PC-9 (cell line): ENCODE measurements at regions not wholly inside any gene's neighbourhood (a gene's known extent, or its start where the extent isn't known, plus 50 kb on each side); places are given as distances from the start of the nearest gene placed in this dataset.

ENCODE experiments used
- BruUV-seq: library from RNA; stranded (reverse); fragments of 400-500 nt; replicated peaks from 2 replicates; lab custom pipeline; 2021; lab: Mats Ljungman, UMichigan
- CTCF ChIA-PET: fragments of 300-600 bp; sonication (Branson Sonifier 250); formaldehyde crosslinking; loops from one replicate; lab custom pipeline; 2022; ENCODE audit warnings: antibody characterized with exemption; lab: Charles Lee
- POLR2A ChIA-PET: fragments of 300-600 bp; sonication (Branson Sonifier 250); formaldehyde crosslinking; loops from one replicate; lab custom pipeline; 2022; ENCODE audit warnings: antibody characterized with exemption; ENCODE audit not compliant: unreplicated experiment; lab: Charles Lee
- DNase-seq, 2 experiments: peaks; one replicate each; pipeline versions ENCODE4 v3.0.0 to v3.0.0-alpha.2; 2015 to 2022; ENCODE audit warnings: mixed read lengths in 1 of 2
- H2AFZ ChIP-seq: fragments of 200-600 bp; sonication (generic); 2 replicates; pipeline ENCODE4 v1.8.1; 2017; ENCODE audit warnings: antibody characterized with exemption
- H3F3A ChIP-seq: fragments of 200-600 bp; sonication (generic); 2 replicates; pipeline ENCODE4 v1.8.1; 2017; ENCODE audit warnings: antibody characterized with exemption, mild to moderate bottlenecking, low read depth; ENCODE audit not compliant: insufficient read depth
- H3K27ac ChIP-seq: fragments of 200-600 bp; sonication (generic); 2 replicates; pipeline ENCODE4 v1.6.1; 2016; ENCODE audit warnings: mixed run types
- H3K27me3 ChIP-seq: fragments of 200-600 bp; sonication (generic); 2 replicates; pipeline ENCODE4 v1.6.1; 2016; ENCODE audit warnings: low read depth, mixed run types; ENCODE audit not compliant: insufficient read depth
- H3K36me3 ChIP-seq: fragments of 200-600 bp; sonication (generic); 2 replicates; pipeline ENCODE4 v1.6.1; 2016; ENCODE audit warnings: low read depth, mixed run types
- H3K4me1 ChIP-seq: fragments of 200-600 bp; sonication (generic); replicated peaks from 2 replicates; pipeline ENCODE4 v1.6.1; 2016; ENCODE audit warnings: mixed run types; ENCODE audit not compliant: insufficient read depth
- H3K4me2 ChIP-seq: fragments of 200-600 bp; sonication (generic); 2 replicates; pipeline ENCODE4 v1.6.1; 2017; ENCODE audit warnings: mixed run types
- H3K4me3 ChIP-seq: fragments of 200-600 bp; sonication (generic); 2 replicates; pipeline ENCODE4 v1.6.1; 2016; ENCODE audit warnings: mixed run types
- H3K79me2 ChIP-seq: fragments of 200-600 bp; sonication (generic); 2 replicates; pipeline ENCODE4 v1.6.1; 2017; ENCODE audit warnings: low read depth, mixed run types
- H3K9me2 ChIP-seq: fragments of 200-600 bp; sonication (generic); 2 replicates; pipeline ENCODE4 v1.8.1; 2017; ENCODE audit warnings: mild to moderate bottlenecking; ENCODE audit not compliant: insufficient read depth
- H3K9me3 ChIP-seq: fragments of 200-600 bp; sonication (generic); 2 replicates; pipeline ENCODE4 v1.8.1; 2016; ENCODE audit warnings: low read depth; ENCODE audit not compliant: insufficient read depth
- H4K20me1 ChIP-seq: fragments of 200-600 bp; sonication (generic); 2 replicates; pipeline ENCODE4 v1.8.1; 2017; ENCODE audit not compliant: insufficient read depth
- CTCF ChIP-seq: fragments of 200-600 bp; sonication (generic); conservative IDR thresholded peaks from 2 replicates; pipeline ENCODE4 v1.6.1; 2017; ENCODE audit warnings: mixed run types, antibody characterized with exemption, mild to moderate bottlenecking, moderate library complexity
- EZH2 ChIP-seq: fragments of 200-600 bp; sonication (generic); IDR thresholded peaks from 2 replicates; pipeline ENCODE4 v1.8.0; 2017; ENCODE audit warnings: antibody characterized with exemption, low read depth
- intact Hi-C: fragments of 100-400 bp; cut with micrococcal nuclease; formaldehyde crosslinking; loops from one replicate; pipeline ENCODE4 v1.10.0; 2022; ENCODE audit not compliant: unreplicated experiment

GRCh38 chr11:115942011-115942410 lies 437.8 kb upstream of the CADM1 start:
- H3F3A ChIP-seq = no peaks in the 10 kb centered on the region
- no peaks in the 10 kb centered on the region for H3K9me2 ChIP-seq
- H3K9me3 ChIP-seq = no peaks in the 10 kb centered on the region
- no peak overlapping the region for H3K4me2 ChIP-seq
- no peak for DNase-seq
- H3K36me3 ChIP-seq = no peaks in the 10 kb centered on the region
- H3K4me3 ChIP-seq = no peak overlapping the region
- no peak for TF ChIP-seq CTCF
- no peak for TF ChIP-seq EZH2
- intact Hi-C loops = no loop called here
- H2AFZ ChIP-seq = no peak overlapping the region
- H4K20me1 ChIP-seq = no peaks in the 10 kb centered on the region
- peaks cover 10% of the 10 kb centered on the region for H3K27me3 ChIP-seq
- ChIA-PET POLR2A (no interaction called here), CTCF (no interaction called here)
- no peaks in the 10 kb centered on the region for H3K79me2 ChIP-seq
- no peaks in the 10 kb centered on the region for H3K4me1 ChIP-seq
- no peak overlapping the region for H3K27ac ChIP-seq
- BruUV-seq = no TSS peak

DNA sequence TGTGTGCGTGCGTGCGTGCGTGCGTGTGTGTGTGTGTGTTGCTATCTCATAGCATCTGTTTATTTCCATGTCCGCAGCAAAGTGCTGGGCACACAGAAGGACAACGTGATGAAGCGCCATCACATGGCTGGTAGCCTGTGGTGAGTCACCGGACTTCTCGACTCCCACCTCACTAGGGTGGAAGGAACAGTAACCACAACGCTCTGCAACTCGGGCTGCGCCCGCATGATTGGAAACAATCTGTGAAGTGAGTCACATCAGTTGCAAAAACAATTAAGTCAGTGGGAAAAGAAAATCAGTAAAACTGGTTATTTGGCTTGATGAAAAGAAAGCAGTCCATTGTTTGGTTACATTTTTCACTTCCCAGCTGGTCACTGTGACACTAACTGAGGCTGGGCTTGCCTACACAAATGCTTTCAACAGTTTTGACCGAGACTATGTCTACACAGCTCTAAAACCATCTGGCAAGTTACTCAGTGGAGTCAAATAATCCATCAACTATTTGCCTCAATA lies 437.3 kb upstream of the CADM1 start:
- intact Hi-C loops = no loop called here
- no TSS peak for BruUV-seq
- Histone ChIP-seq H3K4me1 (no peaks in the 10 kb centered on the region), H3K27ac (no peak overlapping the region), H2AFZ (no peak overlapping the region), H3F3A (no peaks in the 10 kb centered on the region), H3K79me2 (no peaks in the 10 kb centered on the region), H3K27me3 (peaks cover 10% of the 10 kb centered on the region), H3K36me3 (no peaks in the 10 kb centered on the region), H3K9me2 (no peaks in the 10 kb centered on the region), H3K9me3 (no peaks in the 10 kb centered on the region), H4K20me1 (no peaks in the 10 kb centered on the region), H3K4me2 (no peak overlapping the region), H3K4me3 (no peak overlapping the region)
- peak in 1 of 2 experiments; percentile 59 for DNase-seq
- no peak for TF ChIP-seq CTCF
- no peak for TF ChIP-seq EZH2
- POLR2A ChIA-PET = no interaction called here
- CTCF ChIA-PET = no interaction called here

DNA sequence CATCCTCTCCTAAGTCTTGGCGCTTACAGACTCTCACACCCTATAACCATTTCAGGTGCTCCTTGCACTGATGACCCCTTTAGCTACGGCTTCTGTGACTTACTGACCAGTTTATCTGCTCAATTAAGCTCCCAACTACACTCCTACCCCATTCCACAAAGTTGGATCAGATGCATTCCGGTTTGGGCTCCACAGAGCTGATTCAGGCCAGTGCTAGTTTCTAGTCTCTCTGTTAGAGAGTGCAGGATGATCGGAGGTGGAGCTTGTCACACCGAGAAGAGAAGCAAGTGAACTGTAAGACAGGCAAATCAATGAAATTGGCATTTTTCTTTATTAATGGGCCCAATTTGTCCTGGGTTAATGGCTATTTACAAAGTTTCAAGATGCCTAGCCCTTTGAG lies 436.8 kb upstream of the CADM1 start:
- H3K79me2 ChIP-seq = no peaks in the 10 kb centered on the region

More for the DNA sequence above, 436.8 kb upstream of the CADM1 start:
- no peaks in the 10 kb centered on the region for H3F3A ChIP-seq
- H3K4me3 ChIP-seq = no peak overlapping the region
- peaks cover 10% of the 10 kb centered on the region for H3K27me3 ChIP-seq
- H3K9me2 ChIP-seq = no peaks in the 10 kb centered on the region
- ChIA-PET POLR2A (no interaction called here), CTCF (no interaction called here)
- no peaks in the 10 kb centered on the region for H4K20me1 ChIP-seq
- intact Hi-C loops = no loop called here
- H3K4me2 ChIP-seq = no peak overlapping the region
- H2AFZ ChIP-seq = no peak overlapping the region
- TF ChIP-seq EZH2 (no peak), CTCF (no peak)
- BruUV-seq = no TSS peak
- H3K36me3 ChIP-seq = no peaks in the 10 kb centered on the region
- no peaks in the 10 kb centered on the region for H3K9me3 ChIP-seq
- H3K27ac ChIP-seq = no peak overlapping the region
- no peak for DNase-seq
- H3K4me1 ChIP-seq = no peaks in the 10 kb centered on the region
